GM03348 (cell line): ENCODE measurements at regions not wholly inside any gene's neighbourhood (a gene's known extent, or its start where the extent isn't known, plus 50 kb on each side); places are given as distances from the start of the nearest gene placed in this dataset.
"Not testable (repeated sequence)": the region's sequence is repeated elsewhere in the genome, so short reads cannot be mapped to it uniquely, and the experiment has no call there.

ENCODE experiments used
- DNase-seq: peaks from one replicate; pipeline ENCODE4 v3.0.0; 2012; ENCODE audit warnings: low spot score

- not testable (repeated sequence) for DNase-seq
Measured at GRCh38 chr2:87610974-87611373, 136.9 kb upstream of the PLGLB2 start.

GRCh38 chr2:87611416-87611815, 136.5 kb upstream of the PLGLB2 start:
- not testable (repeated sequence) for DNase-seq

- not testable (repeated sequence) for DNase-seq
Measured at GRCh38 chr2:87611956-87612355, 135.9 kb upstream of the PLGLB2 start.

GRCh38 chr2:87614829-87615434, 133.0 kb upstream of the PLGLB2 start:
- not testable (repeated sequence) for DNase-seq

DNA sequence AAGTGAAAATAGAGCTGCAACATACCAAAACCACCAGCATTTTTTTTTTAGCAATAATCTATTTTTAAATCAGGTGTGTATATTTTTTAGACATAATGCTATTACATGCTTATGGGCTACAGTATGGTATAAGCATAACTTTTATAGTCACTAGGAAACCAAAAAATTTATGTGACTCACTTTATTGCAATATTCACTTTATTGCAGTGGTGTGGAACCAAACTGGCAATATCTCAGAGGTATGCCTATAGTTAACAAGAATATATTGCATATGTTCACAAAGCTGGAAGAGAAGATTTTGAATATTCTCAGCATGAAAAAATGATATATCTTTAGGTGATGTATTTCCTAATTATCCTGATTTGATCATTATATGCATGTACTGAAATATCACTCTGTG, 128.8 kb upstream of the PLGLB2 start:
- not testable (repeated sequence) for DNase-seq

DNA sequence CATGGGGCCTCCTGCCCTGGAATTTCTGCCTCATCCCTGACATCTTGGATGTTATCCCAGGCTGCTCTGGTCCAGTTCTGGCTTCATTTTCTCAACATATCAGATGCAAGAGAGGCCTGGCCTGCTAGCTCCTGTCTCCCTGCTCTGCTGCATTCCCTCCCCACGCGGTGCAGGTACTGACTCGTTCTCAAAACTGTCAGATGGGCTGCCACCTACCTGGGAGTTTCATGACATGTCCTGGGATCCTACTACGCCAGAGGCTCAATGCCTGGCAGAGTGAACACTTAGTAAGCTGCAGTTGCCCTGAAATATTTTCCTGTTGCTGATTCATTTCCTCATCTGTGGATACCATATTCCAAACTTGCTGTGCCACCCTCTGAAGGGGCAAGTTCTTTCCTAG, 126.7 kb upstream of the PLGLB2 start:
- DNase-seq, result not testable (repeated sequence)

DNA sequence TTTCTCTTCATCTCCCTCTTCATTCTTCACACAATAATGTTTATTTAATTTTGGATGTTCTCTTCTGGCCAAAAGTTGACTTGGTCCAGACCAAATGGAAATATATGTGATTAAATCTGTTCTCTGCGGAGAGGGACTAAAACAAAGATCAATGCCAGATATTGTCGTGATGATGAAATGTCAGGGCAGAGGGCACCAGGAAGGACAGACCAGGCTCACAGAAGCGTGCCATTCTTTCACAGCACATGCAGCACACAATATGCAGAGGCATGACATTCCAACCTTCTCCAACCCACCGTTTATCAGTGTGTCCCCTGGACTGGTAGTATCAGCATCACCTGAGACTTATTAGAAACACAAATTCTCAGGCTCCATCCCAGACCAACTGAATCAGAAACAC, 125.2 kb upstream of the PLGLB2 start:
- DNase-seq, result not testable (repeated sequence)

DNA sequence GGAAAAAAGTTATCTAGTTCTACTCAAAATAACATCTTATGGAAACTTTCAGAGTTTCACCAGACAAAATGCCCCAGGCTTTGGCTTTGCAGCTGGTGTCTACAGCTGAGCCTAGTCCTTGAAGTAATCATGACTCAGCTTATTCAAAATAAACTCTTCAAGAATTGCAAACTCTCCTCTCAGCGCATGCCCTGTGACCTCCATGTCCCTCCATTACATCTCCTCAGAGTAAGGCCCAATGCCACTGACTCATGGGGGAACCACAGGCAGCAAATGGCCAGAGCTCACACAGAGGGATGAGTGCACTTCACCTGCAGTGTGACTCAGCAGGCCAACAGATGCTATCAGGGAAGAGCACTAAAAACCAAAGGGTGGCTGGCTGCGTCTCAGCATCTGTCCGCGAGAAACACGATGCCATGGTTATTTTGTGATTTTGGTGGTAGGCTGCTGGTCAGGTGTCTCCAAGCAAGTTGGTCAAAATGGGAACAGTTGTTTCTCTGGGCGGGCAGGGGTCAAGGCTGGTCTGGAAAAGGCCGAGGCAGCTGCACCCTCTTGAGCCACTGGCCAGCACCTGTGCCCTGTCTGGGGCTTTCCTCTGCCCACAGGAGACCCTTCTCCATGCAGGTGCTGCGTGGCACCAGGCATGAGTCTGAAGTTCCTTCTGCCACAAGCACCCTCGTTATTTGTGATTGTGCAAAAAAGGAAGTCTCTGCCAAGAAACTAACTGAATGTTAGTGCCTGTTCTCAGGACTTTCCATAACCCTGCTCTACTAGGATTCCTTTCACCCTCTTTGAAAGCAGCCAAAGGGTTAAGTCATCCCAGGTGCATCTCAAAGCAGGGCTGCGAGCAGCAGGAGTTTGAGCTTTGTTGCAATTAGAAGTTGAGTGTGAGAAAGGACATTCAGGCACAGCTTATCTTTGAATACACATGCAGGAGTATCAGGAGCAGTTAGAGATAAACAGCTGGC, 118.1 kb upstream of the PLGLB2 start:
- DNase-seq, result not testable (repeated sequence)

DNA sequence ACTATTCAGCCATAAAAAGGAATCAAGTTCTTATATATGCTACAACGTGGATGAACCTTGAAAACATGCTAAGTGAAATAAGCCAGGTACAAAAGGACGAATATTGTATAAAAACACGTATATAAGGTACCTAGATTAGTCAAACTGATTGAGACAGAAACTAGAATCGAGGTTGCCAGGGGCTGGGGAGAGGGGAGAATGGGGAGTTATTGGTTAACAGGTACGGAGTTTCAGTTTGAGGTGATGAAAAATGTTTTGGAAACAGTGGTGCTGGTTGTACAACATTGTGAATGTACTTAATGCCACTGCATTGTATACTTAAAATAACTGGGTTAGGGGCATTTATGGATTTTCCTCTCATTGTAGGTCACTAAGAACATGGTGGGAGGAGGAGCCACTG, 117.0 kb upstream of the PLGLB2 start:
- DNase-seq, result not testable (repeated sequence)

GRCh38 chr2:87631402-87631801, 116.5 kb upstream of the PLGLB2 start:
- DNase-seq, result not testable (repeated sequence)

- not testable (repeated sequence) for DNase-seq
Measured at GRCh38 chr2:87633287-87633963, 114.5 kb upstream of the PLGLB2 start.

DNA sequence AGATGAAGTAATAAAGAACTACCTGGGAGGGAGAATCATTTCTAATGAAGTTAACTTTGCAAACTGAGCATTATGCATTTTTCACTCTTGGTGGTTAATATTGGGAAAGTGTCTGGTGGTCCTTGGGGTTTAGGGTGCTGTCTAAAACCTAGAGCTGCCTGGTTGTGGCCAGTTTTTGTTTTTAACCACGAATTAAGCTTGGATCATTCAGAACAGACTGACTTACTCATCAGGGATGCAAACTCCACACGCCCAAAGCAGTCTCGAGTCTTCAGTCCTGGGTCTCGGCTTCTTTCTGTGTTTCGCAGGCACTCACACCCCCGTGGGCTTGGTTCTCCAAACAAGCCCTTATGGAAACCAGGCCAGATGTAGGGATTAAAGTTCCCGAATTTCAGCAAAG, 113.8 kb upstream of the PLGLB2 start:
- not testable (repeated sequence) for DNase-seq

- peak; percentile 2 for DNase-seq
Measured at GRCh38 chr2:87634971-87635650, 112.8 kb upstream of the PLGLB2 start.

GRCh38 chr2:87636246-87636645, 111.6 kb upstream of the PLGLB2 start:
- DNase-seq, result not testable (repeated sequence)

GRCh38 chr2:87636735-87637134, 111.2 kb upstream of the PLGLB2 start:
- DNase-seq, result not testable (repeated sequence)

DNA sequence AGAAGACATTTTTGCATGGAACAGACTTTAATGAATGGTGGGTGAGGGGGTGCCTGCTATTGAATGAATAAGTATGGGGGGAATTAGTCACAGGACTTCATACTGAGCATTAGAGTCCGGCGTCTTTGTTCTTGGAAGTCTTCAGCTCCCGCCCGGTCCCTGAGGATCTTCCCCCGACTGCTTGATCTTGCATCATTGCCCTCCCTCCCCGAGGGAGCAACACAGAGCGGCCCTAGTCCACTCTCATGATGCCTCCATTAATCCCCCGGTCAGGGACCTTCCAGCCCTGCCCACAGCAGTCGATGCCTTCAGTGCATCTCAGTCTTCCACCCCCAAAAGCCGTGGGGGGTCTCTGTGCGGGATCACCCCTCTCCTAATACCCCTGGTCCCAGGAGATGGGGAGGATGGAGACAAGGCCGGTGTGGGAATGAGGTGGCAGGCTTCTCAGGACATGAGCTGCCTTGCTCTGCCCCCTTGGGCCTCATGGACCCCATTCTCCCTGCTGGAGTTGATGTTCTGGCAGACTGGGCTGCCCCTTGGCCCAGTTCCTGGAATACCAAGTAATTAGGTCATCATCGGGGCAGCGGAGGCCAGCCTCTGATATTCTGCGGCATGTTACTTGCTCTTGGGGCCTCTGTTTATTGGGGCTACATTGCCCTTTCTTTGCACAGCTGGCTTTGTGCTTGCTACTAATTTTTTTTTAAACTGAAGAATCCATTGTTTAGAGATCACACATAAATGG, 110.5 kb upstream of the PLGLB2 start:
- DNase-seq, result peak; percentile 2

GRCh38 chr2:87638114-87638807, 109.6 kb upstream of the PLGLB2 start:
- DNase-seq, result not testable (repeated sequence)

DNA sequence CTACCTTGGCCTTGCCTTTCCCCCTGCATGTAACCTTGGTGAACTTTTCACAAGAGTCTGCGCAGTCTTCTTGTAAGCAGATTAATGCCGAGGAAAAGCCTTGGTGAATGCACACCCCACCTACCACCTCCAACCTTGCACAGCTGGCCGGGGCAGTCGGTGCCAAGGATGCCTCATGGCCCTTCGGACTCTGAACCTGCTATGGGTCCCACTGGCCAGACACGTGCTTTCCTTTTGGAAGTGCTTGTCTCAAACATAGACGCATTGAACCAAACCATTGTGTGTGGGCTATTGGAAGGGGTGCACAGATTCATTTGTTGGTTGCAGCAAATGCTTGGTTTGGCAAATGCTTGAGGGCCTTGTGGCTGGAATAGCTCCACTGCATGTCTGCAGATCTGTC, 109.0 kb upstream of the PLGLB2 start:
- not testable (repeated sequence) for DNase-seq

DNA sequence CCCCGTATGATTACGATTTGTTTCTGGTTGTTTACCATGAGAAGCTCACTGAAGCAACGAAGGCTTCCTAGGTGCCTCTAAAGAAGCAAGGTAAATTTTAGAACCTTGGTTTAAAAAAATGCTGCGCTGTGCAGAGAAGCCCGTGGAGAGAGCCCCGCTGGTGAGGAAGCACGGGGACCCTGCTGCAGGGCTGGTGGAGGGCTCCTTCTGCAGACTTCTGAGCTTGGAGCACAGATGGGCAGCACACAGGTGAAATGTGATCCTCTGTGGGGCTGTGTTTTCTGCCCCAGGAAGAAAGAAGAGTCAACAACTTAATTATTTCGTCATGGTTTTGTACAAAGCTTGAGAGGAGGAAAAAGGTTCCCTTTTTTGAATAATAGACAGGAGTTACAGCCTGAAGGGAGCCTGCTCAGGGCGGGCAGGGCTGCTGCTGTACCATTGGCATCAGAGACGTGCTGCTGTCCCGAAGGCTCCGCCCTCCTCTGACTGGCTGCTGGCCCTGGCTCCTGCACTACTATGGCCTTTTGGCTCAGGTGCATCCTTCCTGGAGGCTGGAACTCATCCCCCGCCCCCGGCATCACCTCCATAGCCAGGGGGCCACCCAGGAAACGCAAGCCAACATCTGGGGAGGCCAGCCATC, 108.0 kb upstream of the PLGLB2 start:
- DNase-seq, result not testable (repeated sequence)

DNA sequence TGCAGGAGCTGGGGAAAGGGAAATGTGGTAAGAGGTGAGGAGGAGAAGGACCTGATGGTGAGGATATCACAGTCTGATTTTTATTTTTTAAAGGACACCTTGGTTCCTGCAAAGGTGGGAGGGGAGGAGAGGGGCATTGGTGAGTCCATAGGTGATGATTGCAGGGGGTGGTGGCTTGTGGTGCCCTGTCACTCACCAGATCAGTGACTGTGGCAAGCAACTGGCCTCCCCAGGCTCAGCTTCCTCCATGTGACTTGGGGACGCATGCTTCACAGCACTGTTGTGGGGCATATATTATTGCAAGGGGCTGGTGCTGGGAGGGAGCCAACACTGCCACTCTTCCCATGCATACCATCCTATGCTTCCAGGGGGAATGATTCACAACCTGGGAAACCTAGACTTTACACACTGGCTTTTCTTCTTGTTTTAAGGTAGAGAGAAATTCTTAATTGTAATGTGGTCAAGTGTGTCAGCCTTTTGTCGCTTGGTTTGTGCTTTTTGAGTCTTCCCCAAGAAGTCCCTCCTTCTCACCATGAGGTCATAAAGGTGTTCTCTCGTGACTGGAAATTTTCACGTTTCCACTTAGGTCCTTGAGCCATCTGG, 106.8 kb upstream of the PLGLB2 start:
- DNase-seq, result not testable (repeated sequence)
